Activated naive CD8-positive, alpha-beta T cell treated with anti-CD3 and anti-CD28 coated beads for 36 hours (primary cell): ENCODE measurements at regions not wholly inside any gene's neighbourhood (a gene's known extent, or its start where the extent isn't known, plus 50 kb on each side); places are given as distances from the start of the nearest gene placed in this dataset.
"Not testable (repeated sequence)": the region's sequence is repeated elsewhere in the genome, so short reads cannot be mapped to it uniquely, and the experiment has no call there.

Experiments
- DNase-seq: peaks from one replicate; pipeline ENCODE4 v3.0.0; 2021
- H3K27ac Mint-ChIP-seq: one replicate; pipeline ENCODE4 v1.8.0; 2022; ENCODE audit warnings: mild to moderate bottlenecking, moderate library complexity, mixed read lengths
- H3K27me3 Mint-ChIP-seq: one replicate; pipeline ENCODE4 v1.8.0; 2022; ENCODE audit warnings: mild to moderate bottlenecking, mixed read lengths
- H3K36me3 Mint-ChIP-seq: one replicate; pipeline ENCODE4 v1.8.0; 2021; ENCODE audit warnings: mild to moderate bottlenecking, mixed read lengths
- H3K4me1 Mint-ChIP-seq: one replicate; pipeline ENCODE4 v1.8.0; 2021; ENCODE audit warnings: mixed read lengths
- H3K4me3 Mint-ChIP-seq: one replicate; pipeline ENCODE4 v1.8.0; 2022; ENCODE audit warnings: mild to moderate bottlenecking, moderate library complexity, mixed read lengths
- H3K9me3 Mint-ChIP-seq: one replicate; pipeline ENCODE4 v1.8.0; 2022; ENCODE audit warnings: mixed read lengths

DNA sequence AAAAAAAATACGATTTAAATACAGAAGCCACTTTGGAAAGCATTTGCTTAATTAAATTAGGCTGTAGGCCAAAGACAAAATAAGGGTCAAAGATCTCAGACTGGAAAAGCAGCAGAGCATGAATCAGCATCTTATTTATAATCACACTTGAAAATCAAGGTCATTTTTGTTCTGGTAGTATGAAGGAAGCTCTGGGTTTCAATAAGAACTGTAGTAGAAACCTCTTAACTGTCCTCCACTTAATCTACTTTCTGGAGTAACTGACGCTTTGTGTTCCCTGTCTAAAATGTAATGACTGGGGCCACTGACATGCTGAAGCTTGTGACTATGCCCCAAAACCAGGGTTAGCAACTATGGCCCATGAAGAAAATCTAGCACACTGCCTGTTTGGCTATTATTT, 450.7 kb upstream of the ZP4 start:
- Mint-ChIP-seq H3K4me3 (no peak overlapping the region), H3K27me3 (no peaks in the 10 kb centered on the region), H3K36me3 (no peaks in the 10 kb centered on the region), H3K4me1 (no peaks in the 10 kb centered on the region), H3K27ac (no peak overlapping the region), H3K9me3 (peaks cover 8% of the 10 kb centered on the region)
- no peak for DNase-seq

DNA sequence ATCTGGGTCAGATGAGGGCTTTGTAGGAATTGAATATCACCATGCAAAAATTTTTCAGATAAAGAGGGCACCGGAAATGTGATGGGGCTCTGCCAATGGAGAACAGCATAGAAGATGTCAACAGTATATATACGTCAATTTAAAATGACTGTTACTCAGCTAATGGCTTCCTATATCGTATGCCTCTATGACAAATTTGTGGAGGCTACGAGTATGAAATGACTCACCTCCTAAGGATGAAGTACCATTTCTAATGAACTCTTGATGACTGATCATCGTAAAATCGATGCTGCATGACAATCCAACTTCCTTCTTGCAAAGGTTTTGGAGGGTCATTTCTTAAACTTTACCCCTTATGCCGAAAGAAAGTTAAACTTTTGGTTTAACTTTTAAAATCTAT, 450.3 kb upstream of the ZP4 start:
- Mint-ChIP-seq H3K4me1 (no peaks in the 10 kb centered on the region), H3K27ac (no peak overlapping the region), H3K9me3 (peaks cover 10% of the 10 kb centered on the region), H3K36me3 (no peaks in the 10 kb centered on the region), H3K4me3 (no peak overlapping the region), H3K27me3 (no peaks in the 10 kb centered on the region)
- DNase-seq: no peak

DNA sequence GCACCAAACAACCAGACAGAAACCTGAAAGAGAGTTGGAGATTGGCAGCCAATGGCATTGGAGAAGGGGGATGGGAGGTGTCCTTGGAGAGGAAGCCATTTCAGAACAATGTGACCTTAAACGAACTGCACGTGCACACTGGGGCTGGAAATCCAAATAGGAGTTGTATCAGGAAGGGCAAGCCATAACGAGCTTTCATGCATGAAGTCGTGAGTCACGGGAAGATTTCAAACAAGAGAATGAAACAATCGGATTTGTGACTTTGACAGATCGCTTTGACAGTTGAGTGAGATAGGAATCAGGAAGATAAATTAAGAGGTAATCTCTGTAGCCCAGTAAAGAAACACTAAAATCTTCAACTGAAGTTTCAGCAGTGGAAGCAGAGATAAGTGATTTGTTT, 445.8 kb upstream of the ZP4 start:
- H3K4me1 Mint-ChIP-seq: no peaks in the 10 kb centered on the region
- no peak overlapping the region for H3K4me3 Mint-ChIP-seq
- H3K9me3 Mint-ChIP-seq: peaks cover 4% of the 10 kb centered on the region
- H3K27ac Mint-ChIP-seq: no peak overlapping the region
- no peaks in the 10 kb centered on the region for H3K36me3 Mint-ChIP-seq
- no peak for DNase-seq
- H3K27me3 Mint-ChIP-seq: no peaks in the 10 kb centered on the region

DNA sequence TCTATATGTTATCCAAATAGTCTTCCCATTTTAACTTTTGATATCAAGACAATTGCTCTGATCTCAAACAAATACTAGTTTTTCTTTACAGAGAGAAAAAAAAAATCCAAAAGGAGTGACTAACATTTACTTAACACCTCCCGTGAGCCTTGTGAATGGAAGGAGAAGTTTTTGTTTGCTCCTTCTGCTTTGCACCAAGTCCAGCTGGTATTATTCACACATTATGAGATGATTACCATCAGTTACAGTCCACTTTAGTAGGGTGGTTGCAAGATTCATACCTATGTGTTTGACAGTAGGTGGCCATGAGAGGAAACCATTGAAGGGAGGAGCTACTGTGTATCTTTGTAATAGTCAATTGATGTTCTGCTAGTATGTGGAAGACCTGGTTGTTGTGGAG, 443.4 kb upstream of the ZP4 start:
- Mint-ChIP-seq H3K4me1 (no peaks in the 10 kb centered on the region), H3K27me3 (no peaks in the 10 kb centered on the region), H3K4me3 (no peak overlapping the region), H3K9me3 (peaks cover 4% of the 10 kb centered on the region), H3K36me3 (no peaks in the 10 kb centered on the region), H3K27ac (no peak overlapping the region)
- DNase-seq: no peak

DNA sequence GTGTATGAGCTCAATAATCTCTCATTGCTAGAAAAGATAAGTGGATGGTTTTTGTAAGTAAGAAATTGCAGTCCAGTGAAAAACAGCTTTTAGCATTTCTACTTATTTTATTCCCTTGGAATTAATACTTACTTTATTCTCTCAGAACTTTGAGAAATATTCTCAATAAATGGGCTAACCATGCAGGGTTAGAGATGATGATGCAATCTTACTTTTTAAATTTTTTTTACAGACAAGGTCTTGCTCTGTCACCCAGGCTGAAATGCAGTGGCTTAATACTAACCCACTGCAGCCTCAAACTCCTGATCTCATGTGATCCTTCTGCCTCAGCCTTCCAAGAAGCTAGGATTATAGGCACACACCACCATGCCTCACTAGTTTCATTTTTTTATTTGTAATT, 440.8 kb upstream of the ZP4 start:
- Mint-ChIP-seq H3K27ac (no peak overlapping the region), H3K4me1 (no peaks in the 10 kb centered on the region), H3K9me3 (peaks cover 4% of the 10 kb centered on the region), H3K4me3 (no peak overlapping the region), H3K36me3 (no peaks in the 10 kb centered on the region), H3K27me3 (no peaks in the 10 kb centered on the region)
- no peak for DNase-seq

DNA sequence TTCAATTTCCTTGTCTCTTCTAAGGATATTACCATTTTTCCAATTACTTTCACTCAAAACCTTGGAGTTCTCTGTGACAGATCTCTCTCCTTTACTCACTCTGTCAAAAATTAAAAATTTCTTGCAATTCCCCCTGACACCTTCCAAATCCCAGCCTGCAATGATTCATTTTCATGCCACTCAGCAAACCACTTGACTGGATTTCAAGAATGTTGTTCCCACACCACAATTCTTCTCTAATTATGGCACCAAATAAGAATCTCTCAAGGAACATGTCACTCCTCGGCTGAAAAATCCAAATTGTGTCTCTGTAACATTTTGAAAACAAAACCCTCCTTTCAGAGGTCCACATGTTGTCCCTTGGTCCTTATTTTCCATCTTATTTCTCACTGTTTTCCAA, 438.9 kb upstream of the ZP4 start:
- H3K27me3 Mint-ChIP-seq: no peaks in the 10 kb centered on the region
- no peaks in the 10 kb centered on the region for H3K4me1 Mint-ChIP-seq
- no peaks in the 10 kb centered on the region for H3K36me3 Mint-ChIP-seq
- H3K4me3 Mint-ChIP-seq: no peak overlapping the region
- no peak for DNase-seq
- peaks cover 3% of the 10 kb centered on the region for H3K9me3 Mint-ChIP-seq
- no peak overlapping the region for H3K27ac Mint-ChIP-seq

DNA sequence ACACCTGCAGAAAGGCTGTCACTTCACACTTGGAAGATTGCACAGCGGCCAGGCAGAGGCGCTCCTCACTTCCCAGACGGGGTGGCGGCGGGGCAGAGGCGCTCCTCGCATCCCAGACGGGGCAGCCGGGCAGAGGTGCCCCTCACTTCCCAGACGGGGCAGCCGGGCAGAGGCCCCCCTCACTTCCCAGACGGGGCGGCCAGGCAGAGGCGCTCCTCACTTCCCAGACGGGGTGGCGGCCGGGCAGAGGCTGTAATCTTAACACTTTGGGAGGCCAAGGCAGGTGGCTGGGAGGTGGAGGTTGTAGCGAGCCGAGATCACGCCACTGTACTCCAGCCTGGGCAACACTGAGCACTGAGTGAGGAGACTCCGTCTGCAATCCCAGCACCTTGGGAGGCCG, 436.3 kb upstream of the ZP4 start:
- H3K4me3 Mint-ChIP-seq, H3K9me3 Mint-ChIP-seq, H3K4me1 Mint-ChIP-seq, H3K27ac Mint-ChIP-seq, H3K27me3 Mint-ChIP-seq, DNase-seq, H3K36me3 Mint-ChIP-seq: not testable (repeated sequence)

DNA sequence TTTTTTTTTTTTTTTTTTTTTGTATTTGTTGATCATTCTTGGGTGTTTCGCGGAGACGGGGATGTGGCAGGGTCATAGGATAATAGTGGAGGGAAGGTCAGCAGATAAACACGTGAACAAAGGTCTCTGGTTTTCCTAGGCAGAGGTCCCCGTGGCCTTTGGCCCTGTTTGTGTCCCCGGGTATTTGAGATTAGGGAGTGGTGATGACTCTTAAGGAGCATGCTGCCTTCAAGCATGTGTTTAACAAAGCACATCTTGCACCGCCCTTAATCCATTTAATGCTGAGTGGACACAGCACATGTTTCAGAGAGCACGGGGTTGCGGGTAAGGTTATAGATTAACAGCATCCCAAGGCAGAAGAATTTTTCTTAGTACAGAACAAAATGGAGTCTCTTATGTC, 435.8 kb upstream of the ZP4 start:
- not testable (repeated sequence) for H3K27me3 Mint-ChIP-seq, H3K27ac Mint-ChIP-seq, H3K9me3 Mint-ChIP-seq, H3K4me3 Mint-ChIP-seq, H3K36me3 Mint-ChIP-seq, H3K4me1 Mint-ChIP-seq, DNase-seq

DNA sequence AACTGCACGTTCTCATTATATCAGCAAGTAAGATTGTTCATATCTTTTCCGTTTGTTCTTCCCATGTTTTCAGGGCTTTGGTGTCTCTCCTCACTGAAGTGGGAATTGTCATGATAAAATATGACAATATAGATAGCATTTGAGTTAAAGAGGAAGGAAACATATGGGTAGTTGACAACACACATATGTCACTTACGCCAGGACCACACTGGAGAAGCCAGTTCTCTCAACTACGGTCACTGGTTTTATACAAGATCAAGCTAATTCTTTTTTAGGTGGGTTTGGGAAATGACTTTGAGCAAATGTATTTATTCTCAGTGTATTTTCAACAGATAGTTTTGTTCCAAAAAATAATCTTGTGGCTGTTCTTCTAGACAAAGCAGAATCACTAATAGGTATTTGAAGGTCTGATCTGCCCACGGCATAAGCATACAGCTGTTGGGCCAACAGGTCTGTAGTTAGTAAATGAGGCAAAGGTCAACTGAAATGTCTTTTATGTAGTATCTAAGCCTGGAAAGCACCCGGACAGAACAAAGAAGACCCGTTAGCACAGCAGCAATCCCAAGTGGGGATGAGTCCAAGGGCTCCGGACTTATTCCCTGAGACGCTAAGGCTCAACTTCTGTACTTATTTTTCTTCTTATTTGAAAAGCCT, 433.6 kb upstream of the ZP4 start:
- H3K27me3 Mint-ChIP-seq: no peaks in the 10 kb centered on the region
- no peak for DNase-seq
- H3K9me3 Mint-ChIP-seq: peaks cover 5% of the 10 kb centered on the region
- H3K27ac Mint-ChIP-seq: no peak overlapping the region
- H3K4me1 Mint-ChIP-seq: no peaks in the 10 kb centered on the region
- no peak overlapping the region for H3K4me3 Mint-ChIP-seq
- no peaks in the 10 kb centered on the region for H3K36me3 Mint-ChIP-seq

DNA sequence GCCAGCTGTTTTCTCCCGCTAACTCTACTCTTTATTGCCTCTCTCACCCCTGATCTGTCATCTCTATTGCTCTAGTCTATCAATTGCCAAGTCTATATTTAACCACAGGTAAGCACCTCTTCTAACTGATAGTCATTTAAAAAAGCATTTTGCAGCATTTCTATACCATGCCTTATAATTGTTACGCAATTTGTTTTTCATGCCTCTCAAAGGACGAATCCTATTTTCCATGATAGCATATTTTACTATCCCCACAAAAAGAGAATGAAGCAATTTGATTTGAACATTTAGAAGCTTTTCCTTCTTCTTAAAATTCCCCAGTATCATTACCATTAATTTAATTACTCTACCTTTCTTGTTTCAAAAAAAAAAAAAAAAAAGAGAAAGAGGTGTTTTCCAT, 432.8 kb upstream of the ZP4 start:
- H3K27me3 Mint-ChIP-seq: no peaks in the 10 kb centered on the region
- no peak for DNase-seq
- H3K9me3 Mint-ChIP-seq: peaks cover 5% of the 10 kb centered on the region
- no peak overlapping the region for H3K4me3 Mint-ChIP-seq
- H3K4me1 Mint-ChIP-seq: no peaks in the 10 kb centered on the region
- H3K27ac Mint-ChIP-seq: no peak overlapping the region
- no peaks in the 10 kb centered on the region for H3K36me3 Mint-ChIP-seq

DNA sequence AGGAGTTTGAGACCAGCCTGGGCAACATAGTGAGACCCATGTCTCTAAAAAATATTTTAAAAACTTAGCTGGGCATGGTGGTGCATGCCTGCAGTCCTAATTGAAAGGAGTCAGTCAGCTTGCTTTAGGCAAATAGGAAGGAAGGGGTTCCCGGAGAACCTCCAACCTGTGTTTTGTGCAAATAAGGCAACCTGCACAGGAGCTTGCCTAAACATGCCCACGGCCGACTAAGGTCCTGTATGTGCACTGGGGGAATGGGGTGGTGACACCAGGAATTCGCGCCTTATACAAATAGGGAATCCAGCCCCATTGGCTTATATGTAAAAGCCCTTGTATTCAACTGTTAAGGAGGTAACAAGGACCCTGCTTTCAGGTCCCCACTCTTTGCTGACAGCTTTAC, 429.2 kb upstream of the ZP4 start:
- no peak for DNase-seq
- Mint-ChIP-seq H3K4me3 (no peak overlapping the region), H3K27ac (no peak overlapping the region), H3K36me3 (no peaks in the 10 kb centered on the region), H3K4me1 (no peaks in the 10 kb centered on the region), H3K9me3 (peaks cover 2% of the 10 kb centered on the region), H3K27me3 (no peaks in the 10 kb centered on the region)

DNA sequence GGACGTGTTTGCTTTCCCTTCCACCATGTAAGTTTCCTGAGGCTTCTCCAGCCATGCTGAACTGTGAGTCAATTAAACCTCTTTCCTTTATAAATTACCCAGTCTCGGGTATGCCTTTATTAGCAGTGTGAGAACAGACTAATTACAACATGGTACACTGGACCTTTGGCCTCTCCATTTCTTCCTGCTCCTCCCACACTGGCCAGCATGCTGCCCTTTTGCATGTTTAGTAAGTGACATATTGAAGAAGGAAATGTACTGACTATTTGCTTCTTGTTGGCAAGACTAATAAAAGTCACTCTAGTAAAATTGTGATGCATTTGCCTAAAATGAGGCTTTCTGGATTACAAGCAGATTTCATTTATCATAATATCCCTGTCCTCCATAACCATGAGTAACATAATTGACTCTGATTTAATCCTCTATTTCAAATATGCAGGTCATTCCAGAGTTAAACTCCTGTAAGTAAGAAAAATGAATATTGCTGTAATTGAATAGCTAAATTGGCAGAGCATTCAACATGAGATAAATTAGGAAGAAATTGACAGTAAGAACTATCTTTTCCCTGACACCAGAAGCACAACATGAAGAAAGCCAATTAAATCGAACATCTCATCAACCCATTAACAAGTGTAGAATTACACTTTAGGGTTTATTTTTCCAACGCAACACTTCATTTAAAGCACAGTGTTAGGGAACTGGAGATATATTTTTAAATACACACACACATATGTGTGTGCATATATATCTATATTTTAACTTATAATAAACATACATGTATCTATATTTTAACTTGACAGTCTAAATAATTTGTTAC, 427.8 kb upstream of the ZP4 start:
- DNase-seq: no peak
- Mint-ChIP-seq H3K27me3 (no peaks in the 10 kb centered on the region), H3K4me3 (no peak overlapping the region), H3K4me1 (no peaks in the 10 kb centered on the region), H3K9me3 (peaks cover 2% of the 10 kb centered on the region), H3K36me3 (no peaks in the 10 kb centered on the region), H3K27ac (no peak overlapping the region)

DNA sequence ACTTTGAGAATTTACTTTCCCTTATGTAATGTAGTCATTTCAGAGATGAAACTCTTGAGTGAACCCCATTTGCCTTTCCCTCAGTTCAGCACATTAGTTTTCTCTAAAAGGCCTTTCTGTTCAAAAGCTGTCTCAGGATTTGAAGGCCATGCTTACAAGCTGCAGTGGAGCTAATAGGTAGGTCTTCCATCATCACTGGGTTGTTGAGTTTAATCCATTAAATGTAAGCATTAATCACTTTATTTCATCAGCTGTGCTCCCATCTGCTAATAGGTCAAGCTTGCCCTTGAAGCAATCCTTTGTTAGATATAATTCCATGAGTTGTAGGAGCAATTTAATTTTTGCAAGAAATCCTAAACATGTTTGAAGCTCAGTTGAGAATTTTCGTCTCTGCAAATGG, 422.2 kb upstream of the ZP4 start:
- Mint-ChIP-seq H3K4me1 (no peaks in the 10 kb centered on the region), H3K27me3 (no peaks in the 10 kb centered on the region), H3K4me3 (no peak overlapping the region), H3K9me3 (no peaks in the 10 kb centered on the region), H3K27ac (no peak overlapping the region), H3K36me3 (no peaks in the 10 kb centered on the region)
- DNase-seq: no peak

DNA sequence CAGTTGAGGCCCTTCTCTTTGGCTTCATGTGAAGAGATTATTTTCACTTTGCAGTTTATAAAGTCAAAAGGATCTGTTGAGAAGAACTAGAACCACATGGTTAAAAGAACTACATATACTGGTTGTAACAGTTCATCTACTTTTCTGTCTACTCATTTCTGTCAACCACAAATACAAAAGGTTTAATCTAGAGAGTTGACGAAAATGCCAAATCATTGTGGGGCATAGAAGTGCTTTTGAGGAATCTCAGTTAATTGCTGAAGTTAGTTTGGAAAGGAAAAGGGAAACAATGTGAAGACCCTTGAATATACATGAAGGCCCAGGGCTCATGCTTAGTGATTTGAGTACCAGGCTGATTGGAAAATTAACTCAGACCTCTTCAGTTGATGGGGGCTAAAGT, 415.7 kb upstream of the ZP4 start:
- Mint-ChIP-seq H3K4me1 (no peaks in the 10 kb centered on the region), H3K9me3 (no peaks in the 10 kb centered on the region), H3K27me3 (no peaks in the 10 kb centered on the region), H3K4me3 (no peak overlapping the region), H3K27ac (no peak overlapping the region), H3K36me3 (no peaks in the 10 kb centered on the region)
- DNase-seq: no peak

DNA sequence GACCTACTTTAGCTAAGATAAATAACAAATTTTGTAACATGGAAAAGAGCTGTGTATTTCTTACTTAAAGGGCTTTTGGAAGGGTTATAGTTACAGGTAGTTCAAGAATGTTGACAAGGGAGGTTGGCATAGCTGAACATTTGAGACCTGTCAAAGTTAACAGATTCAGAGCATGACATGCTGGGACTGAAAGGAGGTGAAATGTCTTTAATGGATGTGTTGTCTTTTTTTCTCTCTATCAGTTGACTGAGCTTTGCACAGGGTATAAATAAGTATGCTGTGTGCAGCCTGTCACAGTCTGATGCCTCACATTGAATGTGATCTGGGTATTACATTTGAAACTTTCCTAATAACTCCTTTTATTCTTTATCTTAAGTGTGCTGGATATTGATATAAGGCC, 411.9 kb upstream of the ZP4 start:
- Mint-ChIP-seq H3K27me3 (no peaks in the 10 kb centered on the region), H3K4me3 (no peak overlapping the region), H3K36me3 (no peaks in the 10 kb centered on the region), H3K9me3 (peaks cover 4% of the 10 kb centered on the region), H3K27ac (no peak overlapping the region), H3K4me1 (no peaks in the 10 kb centered on the region)
- DNase-seq: no peak

DNA sequence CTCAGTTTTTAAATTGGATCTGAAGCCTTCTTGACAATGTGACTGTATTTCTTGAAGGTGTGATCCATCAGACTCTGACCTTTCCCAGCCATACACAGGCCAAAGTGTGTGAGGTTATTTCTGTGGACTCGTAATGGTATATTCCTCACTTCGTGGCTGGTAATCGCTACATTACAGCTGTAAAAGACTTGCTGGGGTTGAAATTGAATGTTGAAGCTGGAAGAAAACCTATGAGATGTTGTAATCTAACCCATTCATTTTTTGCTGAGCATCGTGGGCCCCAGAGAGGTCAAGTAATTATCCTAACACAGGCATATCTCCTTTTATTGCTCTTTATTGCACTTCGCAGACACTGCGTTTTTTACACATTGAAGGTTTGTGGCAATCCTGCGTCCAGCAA, 405.6 kb upstream of the ZP4 start:
- no peak for DNase-seq
- Mint-ChIP-seq H3K27me3 (no peaks in the 10 kb centered on the region), H3K36me3 (no peaks in the 10 kb centered on the region), H3K27ac (no peak overlapping the region), H3K4me3 (no peak overlapping the region), H3K4me1 (no peaks in the 10 kb centered on the region), H3K9me3 (peaks cover 4% of the 10 kb centered on the region)
